Mesendoderm (in vitro differentiated cells): ENCODE measurements at regions not wholly inside any gene's neighbourhood (a gene's known extent, or its start where the extent isn't known, plus 50 kb on each side); places are given as distances from the start of the nearest gene placed in this dataset.

Experiments
- DNase-seq: peaks from one replicate; pipeline ENCODE4 v3.0.0; 2013
- H2AK5ac ChIP-seq: 2 replicates; pipeline ENCODE4 v1.6.1; 2013; ENCODE audit warnings: low read length, inconsistent platforms
- H2BK120ac ChIP-seq: 2 replicates; pipeline ENCODE4 v1.6.1; 2013; ENCODE audit warnings: low read depth, mild to moderate bottlenecking, low read length, moderate library complexity, mixed read lengths
- H2BK15ac ChIP-seq: replicated peaks from 2 replicates; pipeline ENCODE4 v1.6.1; 2013; ENCODE audit warnings: low read depth, mild to moderate bottlenecking, moderate library complexity
- H2BK5ac ChIP-seq: 2 replicates; pipeline ENCODE4 v1.6.1; 2013; ENCODE audit warnings: low read length, inconsistent platforms
- H3K18ac ChIP-seq: 2 replicates; pipeline ENCODE4 v1.6.1; 2013; ENCODE audit warnings: mild to moderate bottlenecking, low read length, mixed read lengths
- H3K23ac ChIP-seq: one replicate; pipeline ENCODE4 v1.6.1; 2013; ENCODE audit warnings: low read length
- H3K27ac ChIP-seq: 2 replicates; pipeline ENCODE4 v1.5.1; 2013; ENCODE audit warnings: low read depth, mild to moderate bottlenecking, inconsistent platforms, low read length, moderate library complexity
- H3K27me3 ChIP-seq: 2 replicates; pipeline ENCODE4 v1.6.1; 2013; ENCODE audit warnings: low read length, control low read depth, mild to moderate bottlenecking, inconsistent platforms; ENCODE audit not compliant: insufficient read depth, poor library complexity
- H3K36me3 ChIP-seq: 2 replicates; pipeline ENCODE4 v1.6.1; 2013; ENCODE audit warnings: low read length, inconsistent platforms; ENCODE audit not compliant: control insufficient read depth, insufficient read depth
- H3K4ac ChIP-seq: one replicate; pipeline ENCODE4 v1.6.1; 2013; ENCODE audit warnings: low read depth, mild to moderate bottlenecking, low read length, moderate library complexity
- H3K4me1 ChIP-seq: 2 replicates; pipeline ENCODE4 v1.6.1; 2013; ENCODE audit warnings: low read depth, low read length, inconsistent platforms; ENCODE audit not compliant: control insufficient read depth
- H3K4me2 ChIP-seq: 2 replicates; pipeline ENCODE4 v1.6.1; 2013; ENCODE audit warnings: low read length
- H3K4me3 ChIP-seq: 2 replicates; pipeline ENCODE4 v1.5.1; 2013; ENCODE audit warnings: mild to moderate bottlenecking, low read length
- H3K56ac ChIP-seq: one replicate; pipeline ENCODE4 v1.6.1; 2013; ENCODE audit warnings: low read length
- H3K79me1 ChIP-seq: 2 replicates; pipeline ENCODE4 v1.6.1; 2013; ENCODE audit warnings: low read length, inconsistent platforms
- H3K79me2 ChIP-seq: 2 replicates; pipeline ENCODE4 v1.6.1; 2013; ENCODE audit warnings: mild to moderate bottlenecking, low read length; ENCODE audit not compliant: control insufficient read depth, insufficient read depth
- H3K9ac ChIP-seq: 2 replicates; pipeline ENCODE4 v1.6.1; 2013; ENCODE audit warnings: low read length, inconsistent platforms
- H4K5ac ChIP-seq: one replicate; pipeline ENCODE4 v1.6.1; 2013; ENCODE audit warnings: low read length
- H4K8ac ChIP-seq: one replicate; pipeline ENCODE4 v1.6.1; 2013; ENCODE audit warnings: low read depth, mild to moderate bottlenecking, control low read depth, low read length, moderate library complexity
- WGBS: extraction: QIAGEN DNeasy Blood & Tissue Kit; methylation state at CpG from one replicate; pipeline ENCODE4 v1.1.7; 2013; ENCODE audit warnings: low lambda C conversion rate, missing lambda C conversion rate; ENCODE audit not compliant: insufficient coverage; ENCODE audit errors: extremely low coverage; 5-methylcytosine and 5-hydroxymethylcytosine counted together

DNA sequence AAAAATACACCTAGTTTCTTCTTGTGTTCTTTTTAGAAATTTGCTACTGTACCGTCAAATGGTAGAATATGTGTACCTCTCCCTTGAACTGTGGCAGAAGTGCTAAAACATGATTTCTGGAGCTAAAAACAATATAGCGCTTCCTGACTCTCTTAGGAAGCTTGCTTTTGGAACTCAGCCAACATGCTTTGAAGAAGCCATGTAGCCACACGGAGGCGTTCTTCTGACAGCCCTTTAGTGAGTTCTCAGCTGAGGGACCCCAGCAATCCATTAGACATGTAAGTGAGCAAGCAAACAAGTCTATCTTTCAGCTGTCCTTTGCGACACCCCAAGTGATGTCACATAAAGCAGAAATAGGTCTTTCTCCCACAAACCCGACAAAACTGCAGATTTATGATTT lies 917.0 kb downstream of the CDH9 start:
- H3K4me3 ChIP-seq, result no peak overlapping the region
- H2BK120ac ChIP-seq, result no peak overlapping the region
- H3K56ac ChIP-seq, result no peak overlapping the region
- H2AK5ac ChIP-seq, result no peak overlapping the region
- no peaks in the 10 kb centered on the region for H3K4me1 ChIP-seq
- no peak overlapping the region for H4K8ac ChIP-seq
- no peak overlapping the region for H4K5ac ChIP-seq
- no peak overlapping the region for H3K9ac ChIP-seq
- peak; percentile 45 for DNase-seq
- H3K18ac ChIP-seq, result no peak overlapping the region
- no peaks in the 10 kb centered on the region for H3K36me3 ChIP-seq
- H3K4me2 ChIP-seq, result no peak overlapping the region
- H2BK15ac ChIP-seq, result no peak overlapping the region
- H2BK5ac ChIP-seq, result no peak overlapping the region
- H3K23ac ChIP-seq, result no peak overlapping the region
- H3K4ac ChIP-seq, result no peak overlapping the region
- H3K79me1 ChIP-seq, result no peaks in the 10 kb centered on the region
- no peak overlapping the region for H3K27ac ChIP-seq
- WGBS, result no CpG with 5 or more reads among the region's 6 CpGs
- H3K79me2 ChIP-seq, result no peaks in the 10 kb centered on the region
- H3K27me3 ChIP-seq, result no peaks in the 10 kb centered on the region

DNA sequence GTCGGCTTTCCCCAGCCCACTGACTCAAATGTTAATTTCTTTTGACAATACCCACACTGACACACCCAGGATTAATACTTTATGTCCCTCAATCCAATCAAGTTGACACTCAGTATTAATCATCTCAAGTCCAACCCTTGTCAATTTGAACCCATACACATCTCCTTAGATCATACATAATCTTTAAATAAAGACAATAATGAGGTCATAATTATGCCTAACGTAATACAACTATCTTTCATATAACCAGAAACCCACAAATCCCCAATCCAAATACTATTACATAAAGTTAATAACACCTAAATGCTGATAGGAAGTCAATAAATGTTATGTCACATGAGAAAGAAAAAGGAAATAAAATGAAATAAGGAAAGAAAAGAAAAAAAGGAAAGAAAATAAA lies 934.2 kb downstream of the CDH9 start:
- Histone ChIP-seq H3K23ac (no peak overlapping the region), H2AK5ac (no peak overlapping the region), H3K36me3 (no peaks in the 10 kb centered on the region), H3K4me2 (no peak overlapping the region), H3K27ac (no peak overlapping the region), H3K27me3 (no peaks in the 10 kb centered on the region), H2BK5ac (no peak overlapping the region), H3K18ac (no peak overlapping the region), H3K56ac (no peak overlapping the region), H2BK15ac (no peak overlapping the region), H3K9ac (no peak overlapping the region), H3K4me1 (no peaks in the 10 kb centered on the region), H4K5ac (no peak overlapping the region), H4K8ac (no peak overlapping the region), H3K79me2 (no peaks in the 10 kb centered on the region), H3K4ac (no peak overlapping the region), H3K79me1 (no peaks in the 10 kb centered on the region), H3K4me3 (no peak overlapping the region), H2BK120ac (no peak overlapping the region)
- no peak for DNase-seq
- no CpG with 5 or more reads among the region's 2 CpGs for WGBS

DNA sequence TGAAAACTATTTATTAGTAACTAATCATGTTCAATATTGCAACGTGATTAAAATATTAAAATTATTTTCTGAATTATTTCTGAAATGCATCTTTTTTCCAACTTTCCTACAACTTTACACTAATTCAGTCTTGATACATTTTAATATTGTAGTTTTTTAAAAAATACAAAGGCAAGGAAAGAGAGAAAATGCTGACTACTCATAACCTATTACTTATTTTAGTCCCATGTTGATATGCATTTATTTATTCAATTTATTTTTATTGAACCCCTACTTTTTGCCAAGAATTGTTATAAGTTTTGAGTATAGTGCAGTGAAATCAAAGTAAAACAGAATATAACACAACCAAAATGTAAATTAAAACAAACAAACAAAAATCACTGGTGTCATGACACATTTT lies 978.2 kb downstream of the CDH9 start:
- no peak overlapping the region for H2BK120ac ChIP-seq
- no peaks in the 10 kb centered on the region for H3K36me3 ChIP-seq
- H3K27me3 ChIP-seq, result no peaks in the 10 kb centered on the region
- H3K23ac ChIP-seq, result no peak overlapping the region
- H4K5ac ChIP-seq, result no peak overlapping the region
- H3K18ac ChIP-seq, result no peak overlapping the region
- WGBS, result no CpG with 5 or more reads among the region's 1 CpG
- no peak overlapping the region for H2BK5ac ChIP-seq
- H2BK15ac ChIP-seq, result no peak overlapping the region
- no peak overlapping the region for H3K4me2 ChIP-seq
- no peaks in the 10 kb centered on the region for H3K4me1 ChIP-seq
- H3K79me2 ChIP-seq, result no peaks in the 10 kb centered on the region
- no peak overlapping the region for H3K4me3 ChIP-seq
- H2AK5ac ChIP-seq, result no peak overlapping the region
- no peak for DNase-seq
- no peak overlapping the region for H3K4ac ChIP-seq
- H4K8ac ChIP-seq, result no peak overlapping the region
- H3K9ac ChIP-seq, result no peak overlapping the region
- no peak overlapping the region for H3K27ac ChIP-seq
- H3K56ac ChIP-seq, result no peak overlapping the region
- H3K79me1 ChIP-seq, result no peaks in the 10 kb centered on the region

DNA sequence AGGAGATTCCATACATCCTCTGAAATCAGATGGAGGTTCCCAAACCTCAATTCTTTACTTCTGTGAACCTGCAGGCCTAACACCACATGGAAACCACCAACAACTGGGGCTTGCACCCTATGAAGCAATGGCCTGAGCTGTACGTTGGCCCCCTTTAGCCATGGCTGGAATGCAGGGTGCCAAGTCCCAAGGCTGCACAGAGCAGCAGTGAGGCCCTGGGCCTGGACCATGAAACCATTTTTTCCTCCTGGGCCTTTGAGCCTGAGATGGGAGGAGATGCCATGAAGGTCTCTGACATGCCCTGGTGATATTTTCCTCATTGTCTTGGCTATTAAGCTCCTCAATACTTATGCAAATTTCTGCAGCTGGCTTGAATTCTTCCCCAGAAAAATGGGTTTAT lies 983.8 kb downstream of the CDH9 start:
- no peak overlapping the region for H3K9ac ChIP-seq
- H3K4me2 ChIP-seq, result no peak overlapping the region
- H2AK5ac ChIP-seq, result no peak overlapping the region
- DNase-seq, result no peak
- H4K8ac ChIP-seq, result no peak overlapping the region
- H2BK5ac ChIP-seq, result no peak overlapping the region
- H3K36me3 ChIP-seq, result no peaks in the 10 kb centered on the region
- no peaks in the 10 kb centered on the region for H3K79me1 ChIP-seq
- no peak overlapping the region for H3K56ac ChIP-seq
- H4K5ac ChIP-seq, result no peak overlapping the region
- WGBS, result no CpG with 5 or more reads among the region's 1 CpG
- no peaks in the 10 kb centered on the region for H3K4me1 ChIP-seq
- no peak overlapping the region for H3K4ac ChIP-seq
- no peak overlapping the region for H3K23ac ChIP-seq
- no peak overlapping the region for H2BK120ac ChIP-seq
- H2BK15ac ChIP-seq, result no peak overlapping the region
- H3K79me2 ChIP-seq, result no peaks in the 10 kb centered on the region
- H3K18ac ChIP-seq, result no peak overlapping the region
- H3K4me3 ChIP-seq, result no peak overlapping the region
- H3K27me3 ChIP-seq, result no peaks in the 10 kb centered on the region
- H3K27ac ChIP-seq, result no peak overlapping the region

DNA sequence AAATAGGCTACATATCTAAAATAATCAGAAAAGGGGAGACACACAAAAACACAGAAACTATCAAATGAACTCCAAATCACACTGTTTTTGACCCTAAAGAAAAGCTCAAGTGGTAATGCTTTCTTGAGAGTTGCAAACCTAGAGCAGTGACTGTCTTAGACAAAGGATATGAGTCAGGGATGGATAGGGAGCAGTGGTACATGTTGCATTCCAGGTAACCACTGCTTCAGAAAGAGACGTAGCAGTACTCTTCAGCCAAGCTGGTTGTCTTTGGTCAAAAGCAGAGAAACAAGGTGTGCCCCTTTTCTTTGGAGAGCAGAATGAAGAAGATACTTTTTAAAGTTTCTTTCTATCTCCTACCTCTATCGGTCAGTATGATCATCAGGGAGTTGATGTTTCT lies 1003.6 kb downstream of the CDH9 start:
- Histone ChIP-seq H4K8ac (no peak overlapping the region), H3K4me1 (no peaks in the 10 kb centered on the region), H3K4me3 (no peak overlapping the region), H3K27me3 (no peaks in the 10 kb centered on the region), H3K56ac (no peak overlapping the region), H3K79me1 (no peaks in the 10 kb centered on the region), H3K4ac (no peak overlapping the region), H2BK120ac (no peak overlapping the region), H3K79me2 (no peaks in the 10 kb centered on the region), H2BK15ac (no peak overlapping the region), H3K27ac (no peak overlapping the region), H3K4me2 (no peak overlapping the region), H4K5ac (no peak overlapping the region), H3K36me3 (no peaks in the 10 kb centered on the region), H3K18ac (no peak overlapping the region), H3K9ac (no peak overlapping the region), H3K23ac (no peak overlapping the region), H2BK5ac (no peak overlapping the region), H2AK5ac (no peak overlapping the region)
- no CpG with 5 or more reads among the region's 2 CpGs for WGBS
- DNase-seq, result no peak

DNA sequence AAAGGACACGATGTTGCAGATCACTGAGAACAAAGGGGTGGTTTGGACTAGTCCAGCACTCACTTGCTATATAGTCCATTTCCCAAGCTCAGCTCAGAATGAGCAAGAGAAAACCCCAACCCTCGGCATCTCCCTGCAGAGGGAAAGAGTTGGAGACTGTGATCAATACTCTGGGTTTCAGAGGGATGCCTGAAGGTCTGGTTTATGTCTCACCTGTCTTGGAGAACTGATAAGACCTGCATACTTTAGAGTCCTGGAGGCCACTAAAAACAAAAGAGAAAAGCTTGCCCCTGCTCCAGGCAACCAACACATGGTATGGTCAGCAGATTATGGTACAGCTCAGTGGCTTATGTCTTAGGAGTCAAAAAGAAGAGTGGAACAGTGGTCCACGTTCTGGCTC lies 1006.9 kb downstream of the CDH9 start:
- H3K79me2 ChIP-seq, result no peaks in the 10 kb centered on the region
- H2BK5ac ChIP-seq, result no peak overlapping the region
- WGBS, result no CpG with 5 or more reads among the region's 3 CpGs
- no peak overlapping the region for H2BK15ac ChIP-seq
- no peak overlapping the region for H3K4ac ChIP-seq
- H3K4me3 ChIP-seq, result no peak overlapping the region
- no peaks in the 10 kb centered on the region for H3K36me3 ChIP-seq
- H3K56ac ChIP-seq, result no peak overlapping the region
- H2AK5ac ChIP-seq, result no peak overlapping the region
- no peaks in the 10 kb centered on the region for H3K4me1 ChIP-seq
- H3K4me2 ChIP-seq, result no peak overlapping the region
- DNase-seq, result peak; percentile 29
- no peak overlapping the region for H3K27ac ChIP-seq
- H3K23ac ChIP-seq, result no peak overlapping the region
- H2BK120ac ChIP-seq, result no peak overlapping the region
- H4K5ac ChIP-seq, result no peak overlapping the region
- no peak overlapping the region for H3K9ac ChIP-seq
- H3K18ac ChIP-seq, result no peak overlapping the region
- no peak overlapping the region for H4K8ac ChIP-seq
- no peaks in the 10 kb centered on the region for H3K79me1 ChIP-seq
- no peaks in the 10 kb centered on the region for H3K27me3 ChIP-seq
